ENCODE measurements at regions not wholly inside any gene's neighbourhood (a gene's known extent, or its start where the extent isn't known, plus 50 kb on each side); places are given as distances from the start of the nearest gene placed in this dataset.

GRCh38 chr2:133959066-133959465, 294.8 kb upstream of the MGAT5 start:
- H3K4me2 ChIP-seq (ENCODE audit: low read depth, low read length, poor library complexity, severe bottlenecking): no peak overlapping the region
- no peaks in the 10 kb centered on the region for H3K36me3 ChIP-seq (ENCODE audit: insufficient read depth, low read length)
- H3K4me3 ChIP-seq (ENCODE audit: low read length, poor library complexity, severe bottlenecking): no peak overlapping the region
- no peaks in the 10 kb centered on the region for H3K9me3 ChIP-seq (ENCODE audit: insufficient read depth, low read depth, low read length)
- H2AFZ ChIP-seq (ENCODE audit: low read length): no peak overlapping the region
- H3K9ac ChIP-seq (ENCODE audit: low read depth, low read length, poor library complexity, severe bottlenecking): no peak overlapping the region
- TF ChIP-seq, protein P1, sequence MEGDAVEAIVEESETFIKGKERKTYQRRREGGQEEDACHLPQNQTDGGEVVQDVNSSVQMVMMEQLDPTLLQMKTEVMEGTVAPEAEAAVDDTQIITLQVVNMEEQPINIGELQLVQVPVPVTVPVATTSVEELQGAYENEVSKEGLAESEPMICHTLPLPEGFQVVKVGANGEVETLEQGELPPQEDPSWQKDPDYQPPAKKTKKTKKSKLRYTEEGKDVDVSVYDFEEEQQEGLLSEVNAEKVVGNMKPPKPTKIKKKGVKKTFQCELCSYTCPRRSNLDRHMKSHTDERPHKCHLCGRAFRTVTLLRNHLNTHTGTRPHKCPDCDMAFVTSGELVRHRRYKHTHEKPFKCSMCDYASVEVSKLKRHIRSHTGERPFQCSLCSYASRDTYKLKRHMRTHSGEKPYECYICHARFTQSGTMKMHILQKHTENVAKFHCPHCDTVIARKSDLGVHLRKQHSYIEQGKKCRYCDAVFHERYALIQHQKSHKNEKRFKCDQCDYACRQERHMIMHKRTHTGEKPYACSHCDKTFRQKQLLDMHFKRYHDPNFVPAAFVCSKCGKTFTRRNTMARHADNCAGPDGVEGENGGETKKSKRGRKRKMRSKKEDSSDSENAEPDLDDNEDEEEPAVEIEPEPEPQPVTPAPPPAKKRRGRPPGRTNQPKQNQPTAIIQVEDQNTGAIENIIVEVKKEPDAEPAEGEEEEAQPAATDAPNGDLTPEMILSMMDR (conservative IDR thresholded peaks at IDR 0.05; ENCODE audit: low read length): no peak
- H4K20me1 ChIP-seq (ENCODE audit: insufficient read depth, low read length, poor library complexity, severe bottlenecking): no peaks in the 10 kb centered on the region
- no peaks in the 10 kb centered on the region for H3K27me3 ChIP-seq (ENCODE audit: insufficient read depth, low read length, poor library complexity, severe bottlenecking)
- no peaks in the 10 kb centered on the region for H3K4me1 ChIP-seq (ENCODE audit: insufficient read depth, low read length, poor library complexity, severe bottlenecking)
- no peaks in the 10 kb centered on the region for H3F3A ChIP-seq (ENCODE audit: low read depth)
- H3K79me2 ChIP-seq (ENCODE audit: insufficient read depth, low read length): no peaks in the 10 kb centered on the region
- H3K9me2 ChIP-seq (replicated peaks; ENCODE audit: low read depth, low read length): no peaks in the 10 kb centered on the region

DNA sequence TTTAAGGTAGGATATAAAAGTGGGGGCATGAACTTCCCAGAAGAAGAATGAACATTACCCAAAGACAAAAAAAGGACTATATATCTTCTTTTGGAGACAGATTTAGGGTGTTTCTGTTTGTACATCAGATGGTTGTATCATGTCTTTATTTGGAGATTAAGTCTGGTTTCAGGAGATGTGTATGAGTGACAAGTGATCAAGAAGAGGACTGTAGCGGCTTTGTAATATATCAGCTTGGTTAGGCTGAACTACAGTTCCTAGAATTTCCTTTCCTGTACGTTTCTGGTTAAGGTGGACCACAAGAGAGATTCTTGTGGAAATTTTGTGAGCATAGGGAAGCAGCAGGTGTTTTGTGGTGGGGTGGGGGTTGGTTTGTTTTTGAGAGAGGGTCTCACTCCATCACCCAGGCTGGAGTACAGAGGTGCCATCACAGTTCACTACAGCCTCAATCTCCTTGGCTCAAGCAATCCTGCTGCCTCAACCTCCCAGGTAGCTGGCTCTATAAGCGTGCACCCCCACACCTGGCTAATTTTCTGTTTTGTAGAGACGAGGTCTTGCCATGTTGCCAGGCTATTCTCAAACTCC, 287.1 kb upstream of the MGAT5 start:
- Histone ChIP-seq H3K79me2 (ENCODE audit: insufficient read depth, low read length) (no peaks in the 10 kb centered on the region), H3F3A (ENCODE audit: low read depth) (no peaks in the 10 kb centered on the region), H2AFZ (ENCODE audit: low read length) (no peak overlapping the region), H3K9me2 (replicated peaks; ENCODE audit: low read depth, low read length) (no peaks in the 10 kb centered on the region), H3K36me3 (ENCODE audit: insufficient read depth, low read length) (no peaks in the 10 kb centered on the region), H3K27me3 (ENCODE audit: insufficient read depth, low read length, poor library complexity, severe bottlenecking) (no peaks in the 10 kb centered on the region), H3K4me1 (ENCODE audit: insufficient read depth, low read length, poor library complexity, severe bottlenecking) (no peaks in the 10 kb centered on the region), H3K4me2 (ENCODE audit: low read depth, low read length, poor library complexity, severe bottlenecking) (no peak overlapping the region), H3K9me3 (ENCODE audit: insufficient read depth, low read depth, low read length) (no peaks in the 10 kb centered on the region), H3K4me3 (ENCODE audit: low read length, poor library complexity, severe bottlenecking) (no peak overlapping the region), H3K9ac (ENCODE audit: low read depth, low read length, poor library complexity, severe bottlenecking) (no peak overlapping the region), H4K20me1 (ENCODE audit: insufficient read depth, low read length, poor library complexity, severe bottlenecking) (no peaks in the 10 kb centered on the region)
- TF ChIP-seq, protein P1 (conservative IDR thresholded peaks at IDR 0.05; ENCODE audit: low read length): no peak
- no peak for TF ChIP-seq EZH2phosphoT487 (IDR thresholded peaks at IDR 0.05; ENCODE audit: borderline replicate concordance)

- Histone ChIP-seq H3K9me3 (ENCODE audit: insufficient read depth, low read depth, low read length) (no peaks in the 10 kb centered on the region), H3K4me1 (ENCODE audit: insufficient read depth, low read length, poor library complexity, severe bottlenecking) (no peaks in the 10 kb centered on the region), H3K27me3 (ENCODE audit: insufficient read depth, low read length, poor library complexity, severe bottlenecking) (no peaks in the 10 kb centered on the region), H3K36me3 (ENCODE audit: insufficient read depth, low read length) (no peaks in the 10 kb centered on the region), H3K4me2 (ENCODE audit: low read depth, low read length, poor library complexity, severe bottlenecking) (no peak overlapping the region), H3K79me2 (ENCODE audit: insufficient read depth, low read length) (no peaks in the 10 kb centered on the region), H4K20me1 (ENCODE audit: insufficient read depth, low read length, poor library complexity, severe bottlenecking) (no peaks in the 10 kb centered on the region), H2AFZ (ENCODE audit: low read length) (no peak overlapping the region), H3K9me2 (replicated peaks; ENCODE audit: low read depth, low read length) (no peaks in the 10 kb centered on the region), H3K9ac (ENCODE audit: low read depth, low read length, poor library complexity, severe bottlenecking) (no peak overlapping the region), H3K4me3 (ENCODE audit: low read length, poor library complexity, severe bottlenecking) (no peak overlapping the region), H3F3A (ENCODE audit: low read depth) (no peaks in the 10 kb centered on the region)
- TF ChIP-seq, protein P1 (conservative IDR thresholded peaks at IDR 0.05; ENCODE audit: low read length): no peak
- TF ChIP-seq EZH2phosphoT487 (IDR thresholded peaks at IDR 0.05; ENCODE audit: borderline replicate concordance): no peak
These were observed 286.5 kb upstream of the MGAT5 start for GRCh38 chr2:133967326-133967725.

All from Loucy (cell line).